Peyer's patch (tissue), 4 donors: ENCODE measurements at regions not wholly inside any gene's neighbourhood (a gene's known extent, or its start where the extent isn't known, plus 50 kb on each side); places are given as distances from the start of the nearest gene placed in this dataset.

Source experiments
- CTCF ChIP-seq, 6 experiments: fragments of 450-650 bp in 4 of 6; fragments of 200-600 bp in 2 of 6; sonication (generic) in 1 of 6; IDR thresholded peaks; one replicate each; pipeline ENCODE4 v1.5.1; 2017 to 2019; ENCODE audit warnings: antibody characterized with exemption in 6 of 6, mild to moderate bottlenecking in 3 of 6, moderate library complexity in 1 of 6
- POLR2A ChIP-seq, 2 donors: fragments of 450-650 bp; IDR thresholded peaks; one replicate each; pipeline ENCODE4 v1.5.1; 2017; ENCODE audit warnings: antibody characterized with exemption in 2 of 2, mild to moderate bottlenecking in 2 of 2, moderate library complexity in 2 of 2

- TF ChIP-seq CTCF (IDR thresholded peaks at IDR 0.05) (no peak), POLR2A (IDR thresholded peaks at IDR 0.05) (no peak)
These were observed 905.4 kb upstream of the NDST4 start for GRCh38 chr4:116018831-116019230.
